GM12892 (cell line): ENCODE measurements at regions not wholly inside any gene's neighbourhood (a gene's known extent, or its start where the extent isn't known, plus 50 kb on each side); places are given as distances from the start of the nearest gene placed in this dataset.

Source experiments
- DNase-seq: peaks from one replicate; pipeline ENCODE4 v3.0.0; 2011; ENCODE audit not compliant: insufficient read length
- FAIRE-seq: peaks from 2 replicates; lab custom pipeline; 2011; peaks lifted over from hg19 to GRCh38; lab: Jason Lieb, UNC
- POLR2A ChIP-seq: IDR thresholded peaks from 2 replicates; pipeline ENCODE4 v1.6.1; 2011; ENCODE audit warnings: low read depth, low read length, control low read depth
- POLR2AphosphoS5 ChIP-seq: IDR thresholded peaks from 2 replicates; pipeline ENCODE4 v1.6.1; 2011; ENCODE audit warnings: low read depth, low read length, control low read depth
- TAF1 ChIP-seq: IDR thresholded peaks from 2 replicates; pipeline ENCODE4 v1.6.1; 2011; ENCODE audit warnings: low read depth, mild to moderate bottlenecking, control low read depth, low read length, borderline replicate concordance

- DNase-seq, result no peak
- FAIRE-seq, result no peak
- TF ChIP-seq TAF1, result no peak
- TF ChIP-seq POLR2AphosphoS5, result no peak
- TF ChIP-seq POLR2A, result no peak
Observed at GRCh38 chr12:97943359-97943758, 480.8 kb downstream of the RMST start.

- DNase-seq, result no peak
- FAIRE-seq, result no peak
- no peak for TF ChIP-seq POLR2AphosphoS5
- TF ChIP-seq POLR2A, result no peak
- no peak for TF ChIP-seq TAF1
Observed at GRCh38 chr12:97944576-97944975, 482.0 kb downstream of the RMST start.

GRCh38 chr12:97946701-97947100 lies 484.1 kb downstream of the RMST start:
- no peak for TF ChIP-seq POLR2A
- no peak for TF ChIP-seq POLR2AphosphoS5
- TF ChIP-seq TAF1, result no peak
- DNase-seq (no peak), FAIRE-seq (no peak)

- no peak for TF ChIP-seq POLR2A
- no peak for TF ChIP-seq POLR2AphosphoS5
- TF ChIP-seq TAF1, result no peak
- FAIRE-seq (no peak), DNase-seq (no peak)
Observed at GRCh38 chr12:97948591-97948990, 486.0 kb downstream of the RMST start.

GRCh38 chr12:97951239-97951638 lies 488.6 kb downstream of the RMST start:
- no peak for TF ChIP-seq POLR2A
- TF ChIP-seq TAF1, result no peak
- TF ChIP-seq POLR2AphosphoS5, result no peak
- no peak for DNase-seq
- FAIRE-seq, result no peak

- TF ChIP-seq TAF1 (no peak), POLR2AphosphoS5 (no peak), POLR2A (no peak)
- no peak for DNase-seq
- no peak for FAIRE-seq
Observed at GRCh38 chr12:97951717-97952116, 489.1 kb downstream of the RMST start.

- FAIRE-seq (no peak), DNase-seq (no peak)
- TF ChIP-seq POLR2A (no peak), TAF1 (no peak), POLR2AphosphoS5 (no peak)
Observed at GRCh38 chr12:97957109-97957508, 494.5 kb downstream of the RMST start.

GRCh38 chr12:97960225-97960624 lies 497.6 kb downstream of the RMST start:
- TF ChIP-seq POLR2A (no peak), TAF1 (no peak), POLR2AphosphoS5 (no peak)
- DNase-seq, result no peak
- FAIRE-seq, result no peak

- DNase-seq (no peak), FAIRE-seq (peak; percentile 24)
- TF ChIP-seq POLR2AphosphoS5 (no peak), POLR2A (no peak), TAF1 (no peak)
Observed at GRCh38 chr12:97960741-97961608, 498.4 kb downstream of the RMST start.

- TF ChIP-seq POLR2A, result no peak
- TF ChIP-seq TAF1, result no peak
- TF ChIP-seq POLR2AphosphoS5, result no peak
- FAIRE-seq (no peak), DNase-seq (no peak)
Observed at GRCh38 chr12:97967831-97968230, 505.2 kb downstream of the RMST start.

- FAIRE-seq, result no peak
- no peak for DNase-seq
- no peak for TF ChIP-seq POLR2A
Observed at GRCh38 chr12:97968641-97969197, 506.1 kb downstream of the RMST start.

- TF ChIP-seq POLR2A, result no peak
- no peak for TF ChIP-seq TAF1
- TF ChIP-seq POLR2AphosphoS5, result no peak
- no peak for FAIRE-seq
- DNase-seq, result no peak
Observed at GRCh38 chr12:97977870-97978405, 515.3 kb downstream of the RMST start.

- no peak for FAIRE-seq
- DNase-seq, result no peak
- no peak for TF ChIP-seq TAF1
- TF ChIP-seq POLR2AphosphoS5, result no peak
- no peak for TF ChIP-seq POLR2A
Observed at GRCh38 chr12:97982684-97983083, 520.1 kb downstream of the RMST start.
